Gastroesophageal sphincter (tissue), 4 donors: ENCODE measurements at regions not wholly inside any gene's neighbourhood (a gene's known extent, or its start where the extent isn't known, plus 50 kb on each side); places are given as distances from the start of the nearest gene placed in this dataset.

Source experiments
- ATAC-seq: fragments of 150-250 bp; one replicate; pipeline ENCODE4 v1.9.1; 2016; ENCODE audit warnings: mild to moderate bottlenecking, moderate library complexity
- H3K27ac ChIP-seq, 4 donors: fragments of 200-600 bp; sonication (generic) in 3 of 4; 1 replicate in 3 of 4; 2 replicates in 1 of 4; pipeline ENCODE4 v1.5.1; 2016 to 2019
- H3K27me3 ChIP-seq: fragments of 200-600 bp; sonication (generic); one replicate; pipeline ENCODE4 v1.5.1; 2019
- H3K36me3 ChIP-seq, 2 donors: fragments of 200-600 bp; sonication (generic); one replicate each; pipeline ENCODE4 v1.5.1; 2019; ENCODE audit warnings: control low read depth in 1 of 2
- H3K4me1 ChIP-seq, 3 donors: fragments of 200-600 bp; sonication (generic); 1 replicate in 2 of 3; 2 replicates in 1 of 3; pipeline ENCODE4 v1.5.1; 2016 to 2019; ENCODE audit warnings: control low read depth in 2 of 3
- H3K4me3 ChIP-seq, 2 donors: fragments of 200-600 bp; sonication (generic); one replicate each; pipeline ENCODE4 v1.5.1; 2019; ENCODE audit warnings: mild to moderate bottlenecking in 1 of 2, moderate library complexity in 1 of 2
- H3K9me3 ChIP-seq, 3 donors: fragments of 200-600 bp; sonication (generic); one replicate each; pipeline ENCODE4 v1.5.1; 2017 to 2019; ENCODE audit warnings: control low read depth in 2 of 3
- EP300 ChIP-seq: sonication (generic); formaldehyde crosslinking; IDR thresholded peaks from one replicate; pipeline ENCODE4 v1.6.1; 2017; ENCODE audit warnings: antibody characterized with exemption, mild to moderate bottlenecking
- POLR2A ChIP-seq, 2 donors: fragments of 450-650 bp; IDR thresholded peaks; one replicate each; pipeline ENCODE4 v1.6.1; 2017; ENCODE audit warnings: antibody characterized with exemption in 2 of 2, mild to moderate bottlenecking in 2 of 2, moderate library complexity in 1 of 2
- POLR2AphosphoS5 ChIP-seq: sonication (generic); formaldehyde crosslinking; IDR thresholded peaks from one replicate; pipeline ENCODE4 v1.6.1; 2017; ENCODE audit warnings: antibody characterized with exemption
- WGBS, 2 donors: methylation state at CpG; one replicate each; pipeline ENCODE4 v1.1.5; 2018; ENCODE audit warnings: low coverage in 1 of 2; 5-methylcytosine and 5-hydroxymethylcytosine counted together
- TF ChIP-seq, protein P1 (sequence below), 4 experiments: fragments of 200-600 bp in 2 of 4; fragments of 450-650 bp in 2 of 4; sonication (generic) in 1 of 4; IDR thresholded peaks; one replicate each; pipeline ENCODE4 v1.5.1; 2017 to 2019; ENCODE audit warnings: antibody characterized with exemption in 4 of 4, mild to moderate bottlenecking in 2 of 4, moderate library complexity in 2 of 4

DNA sequence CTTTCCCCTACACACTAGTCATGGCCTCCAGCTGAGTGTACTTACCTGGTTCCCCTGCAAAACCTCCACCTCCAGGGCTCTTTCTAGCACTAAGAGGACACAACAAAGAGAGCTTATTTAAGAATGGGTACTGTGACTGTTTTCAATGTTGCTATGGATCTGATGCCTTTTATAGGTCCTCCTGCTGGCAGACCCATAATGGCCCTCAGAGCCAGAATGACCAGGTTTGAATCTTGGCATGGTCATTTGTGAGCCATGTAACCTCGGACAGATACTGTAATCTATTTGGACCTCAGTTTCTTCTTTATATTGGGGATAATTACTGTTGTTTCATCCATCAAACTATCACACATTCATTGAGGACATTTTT lies 137.6 kb upstream of the USP24 start:
- ATAC-seq, result no peak
- Histone ChIP-seq H3K27me3 (no peaks in the 10 kb centered on the region), H3K36me3 (no peaks in the 10 kb centered on the region), H3K4me3 (no peak overlapping the region), H3K27ac (peak overlapping the region in 2 of 4 donors; percentile 28 to 45), H3K4me1 (peaks cover 0 to 22% (median 0%) of the 10 kb centered on the region in 3 donors), H3K9me3 (no peaks in the 10 kb centered on the region)
- TF ChIP-seq, protein P1, sequence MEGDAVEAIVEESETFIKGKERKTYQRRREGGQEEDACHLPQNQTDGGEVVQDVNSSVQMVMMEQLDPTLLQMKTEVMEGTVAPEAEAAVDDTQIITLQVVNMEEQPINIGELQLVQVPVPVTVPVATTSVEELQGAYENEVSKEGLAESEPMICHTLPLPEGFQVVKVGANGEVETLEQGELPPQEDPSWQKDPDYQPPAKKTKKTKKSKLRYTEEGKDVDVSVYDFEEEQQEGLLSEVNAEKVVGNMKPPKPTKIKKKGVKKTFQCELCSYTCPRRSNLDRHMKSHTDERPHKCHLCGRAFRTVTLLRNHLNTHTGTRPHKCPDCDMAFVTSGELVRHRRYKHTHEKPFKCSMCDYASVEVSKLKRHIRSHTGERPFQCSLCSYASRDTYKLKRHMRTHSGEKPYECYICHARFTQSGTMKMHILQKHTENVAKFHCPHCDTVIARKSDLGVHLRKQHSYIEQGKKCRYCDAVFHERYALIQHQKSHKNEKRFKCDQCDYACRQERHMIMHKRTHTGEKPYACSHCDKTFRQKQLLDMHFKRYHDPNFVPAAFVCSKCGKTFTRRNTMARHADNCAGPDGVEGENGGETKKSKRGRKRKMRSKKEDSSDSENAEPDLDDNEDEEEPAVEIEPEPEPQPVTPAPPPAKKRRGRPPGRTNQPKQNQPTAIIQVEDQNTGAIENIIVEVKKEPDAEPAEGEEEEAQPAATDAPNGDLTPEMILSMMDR (IDR thresholded peaks at IDR 0.05), result no peak
- TF ChIP-seq EP300 (no peak), POLR2A (IDR thresholded peaks at IDR 0.05) (no peak), POLR2AphosphoS5 (no peak)
- 38% methylated on average over 1 of the region's 1 CpG; no CpG with 5 or more reads in 1 of the 2 donors for WGBS, 2 donors

GRCh38 chr1:55352080-55352810 lies 137.1 kb upstream of the USP24 start:
- H3K9me3 ChIP-seq, result no peaks in the 10 kb centered on the region
- H3K27me3 ChIP-seq, result no peaks in the 10 kb centered on the region
- H3K27ac ChIP-seq, result peak overlapping the region in 2 of 4 donors; percentile 28 to 45
- TF ChIP-seq, protein P1 (IDR thresholded peaks at IDR 0.05), result no peak
- TF ChIP-seq EP300, result no peak
- TF ChIP-seq POLR2A (IDR thresholded peaks at IDR 0.05), result no peak
- no peak for TF ChIP-seq POLR2AphosphoS5
- peaks cover 0 to 22% (median 0%) of the 10 kb centered on the region in 3 donors for H3K4me1 ChIP-seq
- peak; percentile 79 for ATAC-seq
- no peak overlapping the region for H3K4me3 ChIP-seq
- H3K36me3 ChIP-seq, result no peaks in the 10 kb centered on the region
- 54 to 100% methylated on average over 2 to 5 of the region's 7 CpGs for WGBS, 2 donors

- H3K27me3 ChIP-seq, result no peaks in the 10 kb centered on the region
- no peak overlapping the region for H3K27ac ChIP-seq
- no peak for ATAC-seq
- H3K4me1 ChIP-seq, result peaks cover 0 to 11% (median 0%) of the 10 kb centered on the region in 3 donors
- TF ChIP-seq EP300 (no peak), POLR2A (IDR thresholded peaks at IDR 0.05) (no peak), POLR2AphosphoS5 (no peak)
- TF ChIP-seq, protein P1 (IDR thresholded peaks at IDR 0.05), result no peak
- H3K4me3 ChIP-seq, result no peak overlapping the region
- WGBS, 2 donors, result 0% methylated on average over 1 of the region's 1 CpG
- H3K36me3 ChIP-seq, result no peaks in the 10 kb centered on the region
- no peaks in the 10 kb centered on the region for H3K9me3 ChIP-seq
These were observed 133.2 kb upstream of the USP24 start for GRCh38 chr1:55348356-55348755.

DNA sequence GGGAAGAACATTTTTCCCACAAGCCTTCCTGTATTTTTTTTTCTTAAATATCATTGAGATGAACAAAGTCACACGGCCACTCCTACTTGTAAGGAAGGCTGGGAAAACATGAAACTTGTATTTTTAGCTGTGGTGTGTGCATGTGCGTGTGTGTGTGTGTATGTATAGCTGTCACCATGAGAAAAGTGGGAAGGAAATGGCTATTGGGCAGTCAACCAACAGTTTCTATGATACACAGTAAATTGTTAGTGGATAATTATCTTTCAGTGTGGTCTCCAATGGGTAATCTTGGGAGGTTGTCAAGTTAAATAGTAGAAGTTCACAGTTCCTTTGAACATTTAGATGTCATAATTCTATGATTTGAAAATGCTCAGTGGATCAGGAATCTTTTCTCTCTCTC lies 132.7 kb upstream of the USP24 start:
- no peak for ATAC-seq

More for the DNA sequence above, 132.7 kb upstream of the USP24 start:
- 33 to 49% methylated on average over 2 of the region's 2 CpGs for WGBS, 2 donors
- Histone ChIP-seq H3K36me3 (no peaks in the 10 kb centered on the region), H3K4me3 (no peak overlapping the region), H3K27me3 (no peaks in the 10 kb centered on the region), H3K9me3 (no peaks in the 10 kb centered on the region), H3K4me1 (peaks cover 0 to 7% (median 0%) of the 10 kb centered on the region in 3 donors), H3K27ac (no peak overlapping the region)
- TF ChIP-seq, protein P1 (IDR thresholded peaks at IDR 0.05), result no peak
- TF ChIP-seq EP300, result no peak
- no peak for TF ChIP-seq POLR2A (IDR thresholded peaks at IDR 0.05)
- TF ChIP-seq POLR2AphosphoS5, result no peak
